GM13976 (cell line): ENCODE measurements at regions not wholly inside any gene's neighbourhood (a gene's known extent, or its start where the extent isn't known, plus 50 kb on each side); places are given as distances from the start of the nearest gene placed in this dataset.

Source experiments
- DNase-seq: peaks from one replicate; pipeline ENCODE4 v3.0.0; 2012; ENCODE audit warnings: low spot score
- CTCF ChIP-seq: IDR thresholded peaks from 2 replicates; pipeline ENCODE4 v1.5.1; 2012; ENCODE audit warnings: borderline replicate concordance, mild to moderate bottlenecking; ENCODE audit not compliant: insufficient read depth; ENCODE audit errors: extremely low read depth, missing control alignments, control extremely low read depth
- in situ Hi-C: fragments of 300-500 bp; cut with MboI; formaldehyde crosslinking; loops from one replicate; pipeline ENCODE4 v1.12.0; 2022; ENCODE audit warnings: low sequenced_read_pairs, mixed read lengths, inconsistent platforms; ENCODE audit not compliant: unreplicated experiment

GRCh38 chr2:20122864-20123263, 71.4 kb upstream of the LAPTM4A start:
- no peak for TF ChIP-seq CTCF
- no peak for DNase-seq
- in situ Hi-C loops, result no loop called here

GRCh38 chr2:20120569-20121416, 69.4 kb upstream of the LAPTM4A start:
- no peak for TF ChIP-seq CTCF
- in situ Hi-C loops, result no loop called here
- no peak for DNase-seq

- DNase-seq, result no peak
- in situ Hi-C loops, result no loop called here
- TF ChIP-seq CTCF, result no peak
Observed at GRCh38 chr2:20118051-20118450, 66.6 kb upstream of the LAPTM4A start.

- in situ Hi-C loops, result no loop called here
- no peak for DNase-seq
- TF ChIP-seq CTCF, result no peak
Observed at GRCh38 chr2:20115902-20116301, 64.5 kb upstream of the LAPTM4A start.

GRCh38 chr2:20115374-20115773, 63.9 kb upstream of the LAPTM4A start:
- in situ Hi-C loops, result no loop called here
- no peak for TF ChIP-seq CTCF
- DNase-seq, result no peak

GRCh38 chr2:20113986-20114938, 62.8 kb upstream of the LAPTM4A start:
- TF ChIP-seq CTCF, result no peak
- no peak for DNase-seq
- in situ Hi-C loops, result no loop called here
